ENCODE measurements at regions not wholly inside any gene's neighbourhood (a gene's known extent, or its start where the extent isn't known, plus 50 kb on each side); places are given as distances from the start of the nearest gene placed in this dataset.

DNA sequence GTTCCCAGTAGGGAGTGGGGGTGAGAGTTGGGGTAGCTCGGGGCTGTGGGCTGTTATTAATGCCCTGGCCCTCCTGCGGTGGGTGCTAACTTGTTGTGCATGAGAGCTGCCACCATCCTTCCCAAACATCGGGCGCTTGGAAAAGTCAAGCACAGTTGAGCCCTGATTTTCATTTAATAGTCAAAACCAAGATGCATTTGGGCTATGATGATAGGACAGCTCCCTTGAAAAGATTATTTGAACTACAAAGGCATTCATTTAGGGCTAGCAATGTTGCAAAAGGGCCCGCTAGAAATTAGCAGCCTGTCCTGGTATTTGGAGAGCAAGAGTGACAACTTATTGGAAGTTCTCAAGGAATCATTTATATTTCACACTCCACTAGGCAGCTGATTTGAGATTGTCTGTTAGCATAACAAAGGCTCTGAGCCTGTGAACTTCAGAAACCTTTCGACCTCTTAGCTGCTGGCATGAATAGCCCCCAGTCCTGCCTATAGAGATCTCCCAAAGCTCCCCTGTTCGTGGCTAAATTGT, 128.2 kb upstream of the TMEM161B start (continued):
- TF ChIP-seq, protein P1, sequence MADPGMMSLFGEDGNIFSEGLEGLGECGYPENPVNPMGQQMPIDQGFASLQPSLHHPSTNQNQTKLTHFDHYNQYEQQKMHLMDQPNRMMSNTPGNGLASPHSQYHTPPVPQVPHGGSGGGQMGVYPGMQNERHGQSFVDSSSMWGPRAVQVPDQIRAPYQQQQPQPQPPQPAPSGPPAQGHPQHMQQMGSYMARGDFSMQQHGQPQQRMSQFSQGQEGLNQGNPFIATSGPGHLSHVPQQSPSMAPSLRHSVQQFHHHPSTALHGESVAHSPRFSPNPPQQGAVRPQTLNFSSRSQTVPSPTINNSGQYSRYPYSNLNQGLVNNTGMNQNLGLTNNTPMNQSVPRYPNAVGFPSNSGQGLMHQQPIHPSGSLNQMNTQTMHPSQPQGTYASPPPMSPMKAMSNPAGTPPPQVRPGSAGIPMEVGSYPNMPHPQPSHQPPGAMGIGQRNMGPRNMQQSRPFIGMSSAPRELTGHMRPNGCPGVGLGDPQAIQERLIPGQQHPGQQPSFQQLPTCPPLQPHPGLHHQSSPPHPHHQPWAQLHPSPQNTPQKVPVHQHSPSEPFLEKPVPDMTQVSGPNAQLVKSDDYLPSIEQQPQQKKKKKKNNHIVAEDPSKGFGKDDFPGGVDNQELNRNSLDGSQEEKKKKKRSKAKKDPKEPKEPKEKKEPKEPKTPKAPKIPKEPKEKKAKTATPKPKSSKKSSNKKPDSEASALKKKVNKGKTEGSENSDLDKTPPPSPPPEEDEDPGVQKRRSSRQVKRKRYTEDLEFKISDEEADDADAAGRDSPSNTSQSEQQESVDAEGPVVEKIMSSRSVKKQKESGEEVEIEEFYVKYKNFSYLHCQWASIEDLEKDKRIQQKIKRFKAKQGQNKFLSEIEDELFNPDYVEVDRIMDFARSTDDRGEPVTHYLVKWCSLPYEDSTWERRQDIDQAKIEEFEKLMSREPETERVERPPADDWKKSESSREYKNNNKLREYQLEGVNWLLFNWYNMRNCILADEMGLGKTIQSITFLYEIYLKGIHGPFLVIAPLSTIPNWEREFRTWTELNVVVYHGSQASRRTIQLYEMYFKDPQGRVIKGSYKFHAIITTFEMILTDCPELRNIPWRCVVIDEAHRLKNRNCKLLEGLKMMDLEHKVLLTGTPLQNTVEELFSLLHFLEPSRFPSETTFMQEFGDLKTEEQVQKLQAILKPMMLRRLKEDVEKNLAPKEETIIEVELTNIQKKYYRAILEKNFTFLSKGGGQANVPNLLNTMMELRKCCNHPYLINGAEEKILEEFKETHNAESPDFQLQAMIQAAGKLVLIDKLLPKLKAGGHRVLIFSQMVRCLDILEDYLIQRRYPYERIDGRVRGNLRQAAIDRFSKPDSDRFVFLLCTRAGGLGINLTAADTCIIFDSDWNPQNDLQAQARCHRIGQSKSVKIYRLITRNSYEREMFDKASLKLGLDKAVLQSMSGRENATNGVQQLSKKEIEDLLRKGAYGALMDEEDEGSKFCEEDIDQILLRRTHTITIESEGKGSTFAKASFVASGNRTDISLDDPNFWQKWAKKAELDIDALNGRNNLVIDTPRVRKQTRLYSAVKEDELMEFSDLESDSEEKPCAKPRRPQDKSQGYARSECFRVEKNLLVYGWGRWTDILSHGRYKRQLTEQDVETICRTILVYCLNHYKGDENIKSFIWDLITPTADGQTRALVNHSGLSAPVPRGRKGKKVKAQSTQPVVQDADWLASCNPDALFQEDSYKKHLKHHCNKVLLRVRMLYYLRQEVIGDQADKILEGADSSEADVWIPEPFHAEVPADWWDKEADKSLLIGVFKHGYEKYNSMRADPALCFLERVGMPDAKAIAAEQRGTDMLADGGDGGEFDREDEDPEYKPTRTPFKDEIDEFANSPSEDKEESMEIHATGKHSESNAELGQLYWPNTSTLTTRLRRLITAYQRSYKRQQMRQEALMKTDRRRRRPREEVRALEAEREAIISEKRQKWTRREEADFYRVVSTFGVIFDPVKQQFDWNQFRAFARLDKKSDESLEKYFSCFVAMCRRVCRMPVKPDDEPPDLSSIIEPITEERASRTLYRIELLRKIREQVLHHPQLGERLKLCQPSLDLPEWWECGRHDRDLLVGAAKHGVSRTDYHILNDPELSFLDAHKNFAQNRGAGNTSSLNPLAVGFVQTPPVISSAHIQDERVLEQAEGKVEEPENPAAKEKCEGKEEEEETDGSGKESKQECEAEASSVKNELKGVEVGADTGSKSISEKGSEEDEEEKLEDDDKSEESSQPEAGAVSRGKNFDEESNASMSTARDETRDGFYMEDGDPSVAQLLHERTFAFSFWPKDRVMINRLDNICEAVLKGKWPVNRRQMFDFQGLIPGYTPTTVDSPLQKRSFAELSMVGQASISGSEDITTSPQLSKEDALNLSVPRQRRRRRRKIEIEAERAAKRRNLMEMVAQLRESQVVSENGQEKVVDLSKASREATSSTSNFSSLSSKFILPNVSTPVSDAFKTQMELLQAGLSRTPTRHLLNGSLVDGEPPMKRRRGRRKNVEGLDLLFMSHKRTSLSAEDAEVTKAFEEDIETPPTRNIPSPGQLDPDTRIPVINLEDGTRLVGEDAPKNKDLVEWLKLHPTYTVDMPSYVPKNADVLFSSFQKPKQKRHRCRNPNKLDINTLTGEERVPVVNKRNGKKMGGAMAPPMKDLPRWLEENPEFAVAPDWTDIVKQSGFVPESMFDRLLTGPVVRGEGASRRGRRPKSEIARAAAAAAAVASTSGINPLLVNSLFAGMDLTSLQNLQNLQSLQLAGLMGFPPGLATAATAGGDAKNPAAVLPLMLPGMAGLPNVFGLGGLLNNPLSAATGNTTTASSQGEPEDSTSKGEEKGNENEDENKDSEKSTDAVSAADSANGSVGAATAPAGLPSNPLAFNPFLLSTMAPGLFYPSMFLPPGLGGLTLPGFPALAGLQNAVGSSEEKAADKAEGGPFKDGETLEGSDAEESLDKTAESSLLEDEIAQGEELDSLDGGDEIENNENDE (IDR thresholded peaks at IDR 0.05; ENCODE audit: insufficient replicate concordance, low read length) = no peak
- TF ChIP-seq KDM1A (IDR thresholded peaks at IDR 0.05; ENCODE audit: borderline replicate concordance, low read length) (no peak), SIN3A (conservative IDR thresholded peaks at IDR 0.05 in 1 of 2, IDR thresholded peaks at IDR 0.05 in 1 of 2; ENCODE audit: low read depth in 1 of 2, low read length in 2 of 2) (no peak), HDAC2 (IDR thresholded peaks at IDR 0.05; ENCODE audit: borderline replicate concordance in 1 of 2, low read depth in 2 of 2, low read length in 2 of 2) (no peak), TAF1 (IDR thresholded peaks at IDR 0.05; ENCODE audit: low read depth, low read length) (no peak), SAP30 (IDR thresholded peaks at IDR 0.05; ENCODE audit: insufficient read depth, insufficient replicate concordance, low read length) (no peak), CHD2 (IDR thresholded peaks at IDR 0.05; ENCODE audit: low read length) (no peak), CTBP2 (IDR thresholded peaks at IDR 0.05; ENCODE audit: borderline replicate concordance, insufficient read depth, insufficient read length, low read length) (no peak), YY1 (IDR thresholded peaks at IDR 0.05; ENCODE audit: low read depth, low read length) (no peak), POU5F1 (IDR thresholded peaks at IDR 0.05; ENCODE audit: low read depth, low read length) (no peak), SP2 (IDR thresholded peaks at IDR 0.05; ENCODE audit: low read length) (no peak), SIRT6 (IDR thresholded peaks at IDR 0.05; ENCODE audit: low read length) (no peak)
